ENCODE measurements at regions not wholly inside any gene's neighbourhood (a gene's known extent, or its start where the extent isn't known, plus 50 kb on each side); places are given as distances from the start of the nearest gene placed in this dataset.

GRCh38 chr18:27778441-27778840, 398.5 kb downstream of the CDH2 start:
- no peak for TF ChIP-seq NR2C2 (IDR thresholded peaks at IDR 0.05; ENCODE audit: borderline replicate concordance, control insufficient read depth, insufficient read length, low read depth)
- TF ChIP-seq EZH2 (IDR thresholded peaks at IDR 0.05; ENCODE audit: borderline replicate concordance, control insufficient read depth, low read depth, low read length): no peak
- no peak for TF ChIP-seq CBX5 (IDR thresholded peaks at IDR 0.05; ENCODE audit: low read depth)
- no peak for TF ChIP-seq EP300 (IDR thresholded peaks at IDR 0.05; ENCODE audit: borderline replicate concordance in 1 of 2, control insufficient read depth in 1 of 2, low read depth in 2 of 2, low read length in 2 of 2)
- no peak for TF ChIP-seq BCL11A (IDR thresholded peaks at IDR 0.05; ENCODE audit: low read depth, low read length)
- TF ChIP-seq MXI1 (IDR thresholded peaks at IDR 0.05; ENCODE audit: low read depth, low read length): no peak
- TF ChIP-seq TAF1 (IDR thresholded peaks at IDR 0.05; ENCODE audit: borderline replicate concordance, low read depth, low read length): no peak

Measured in GM12878 (cell line).